ENCODE measurements at regions not wholly inside any gene's neighbourhood (a gene's known extent, or its start where the extent isn't known, plus 50 kb on each side); places are given as distances from the start of the nearest gene placed in this dataset.

- no peak for DNase-seq
Observed at GRCh38 chr4:138555108-138555507, 313.0 kb upstream of the SLC7A11 start.

GRCh38 chr4:138553001-138553845, 311.1 kb upstream of the SLC7A11 start:
- no peak for DNase-seq

DNA sequence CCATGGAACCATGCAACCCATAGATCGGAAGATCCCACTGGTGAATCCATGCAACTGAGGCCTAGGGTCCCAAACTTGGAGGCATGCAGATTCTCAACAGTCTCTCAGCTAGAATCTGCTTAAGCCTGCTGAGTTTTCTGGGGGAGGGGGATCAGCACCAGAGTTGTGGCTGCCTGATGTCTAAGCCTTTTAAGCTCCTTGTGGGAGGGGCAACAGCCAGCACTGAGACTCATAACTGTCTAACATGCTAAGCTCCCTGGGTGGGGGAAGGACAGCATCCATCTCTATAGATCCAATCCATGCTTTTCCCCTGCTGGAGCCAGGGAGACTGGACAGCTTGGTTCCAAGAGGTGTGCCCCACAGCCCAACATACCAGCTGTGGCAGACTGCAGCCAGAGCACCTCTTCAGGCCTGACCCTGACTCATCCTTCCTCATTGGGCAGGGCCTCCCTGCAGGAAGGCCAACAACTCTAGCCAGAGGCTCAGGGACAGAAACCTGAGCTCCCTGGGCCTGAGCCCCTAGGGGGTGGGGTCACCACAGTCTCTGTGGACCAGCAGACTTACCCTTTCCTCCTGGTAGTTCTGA, 300.1 kb upstream of the SLC7A11 start:
- no peak for DNase-seq

DNA sequence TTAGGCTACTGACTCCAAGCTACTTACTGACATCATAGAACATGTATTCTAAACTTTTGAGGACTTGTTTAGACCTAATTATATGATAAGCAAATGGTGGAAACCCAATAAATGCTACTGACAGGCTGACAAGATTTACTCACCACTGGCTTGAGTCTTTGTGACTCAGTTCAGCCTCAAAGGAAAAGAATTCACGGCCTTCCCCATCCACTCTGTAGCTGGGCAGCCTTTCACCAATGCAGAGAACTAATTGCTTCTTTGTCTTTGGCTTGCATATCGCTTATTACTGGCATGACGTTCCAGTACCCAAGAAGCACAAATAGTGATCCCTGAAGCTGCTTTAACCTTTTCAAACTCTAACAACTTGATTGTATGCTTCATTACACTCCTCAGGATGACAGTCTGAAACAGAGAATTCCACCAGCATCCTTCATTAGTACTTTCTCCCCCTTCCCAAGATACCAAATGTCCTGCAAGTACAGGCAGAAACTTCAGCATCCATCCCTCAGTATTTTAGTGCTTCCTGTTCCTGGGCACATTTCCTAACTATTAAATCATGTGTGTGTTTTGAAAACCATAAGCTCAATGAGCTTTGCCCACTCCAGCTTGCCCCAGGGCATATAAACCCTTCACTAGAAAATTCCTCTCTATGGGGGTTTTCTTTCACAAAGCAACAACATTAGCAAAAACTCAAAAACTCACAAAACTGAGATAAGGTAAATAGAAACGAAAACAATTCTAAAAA, 298.1 kb upstream of the SLC7A11 start:
- no peak for DNase-seq

- no peak for DNase-seq
Observed at GRCh38 chr4:138538743-138539142, 296.6 kb upstream of the SLC7A11 start.

- DNase-seq, result no peak
Observed at GRCh38 chr4:138537731-138538490, 295.8 kb upstream of the SLC7A11 start.

DNA sequence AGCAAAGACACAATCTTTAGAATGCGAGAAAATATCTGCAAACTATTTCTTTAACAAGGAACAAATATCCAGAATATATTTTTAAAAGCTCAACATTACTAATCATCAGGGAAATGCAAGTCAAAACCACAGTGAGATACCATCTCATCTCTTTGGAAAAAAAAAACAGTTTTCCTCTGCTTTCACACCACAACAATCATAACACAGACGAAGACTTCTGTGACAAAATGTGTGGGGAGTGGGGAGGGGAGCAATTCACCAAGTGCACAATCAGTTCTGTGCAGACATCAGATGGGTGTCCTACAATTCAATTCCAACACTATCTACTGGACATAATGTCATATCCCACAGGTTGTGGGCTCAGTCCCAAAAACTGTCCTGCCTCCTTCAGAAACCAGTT, 293.2 kb upstream of the SLC7A11 start:
- DNase-seq, result no peak

GRCh38 chr4:138522366-138522765, 280.2 kb upstream of the SLC7A11 start:
- no peak for DNase-seq

- DNase-seq, result no peak
Observed at GRCh38 chr4:138521809-138522208, 279.7 kb upstream of the SLC7A11 start.

GRCh38 chr4:138519436-138519835, 277.3 kb upstream of the SLC7A11 start:
- DNase-seq, result no peak

GRCh38 chr4:138513535-138513934, 271.4 kb upstream of the SLC7A11 start:
- DNase-seq, result no peak

DNA sequence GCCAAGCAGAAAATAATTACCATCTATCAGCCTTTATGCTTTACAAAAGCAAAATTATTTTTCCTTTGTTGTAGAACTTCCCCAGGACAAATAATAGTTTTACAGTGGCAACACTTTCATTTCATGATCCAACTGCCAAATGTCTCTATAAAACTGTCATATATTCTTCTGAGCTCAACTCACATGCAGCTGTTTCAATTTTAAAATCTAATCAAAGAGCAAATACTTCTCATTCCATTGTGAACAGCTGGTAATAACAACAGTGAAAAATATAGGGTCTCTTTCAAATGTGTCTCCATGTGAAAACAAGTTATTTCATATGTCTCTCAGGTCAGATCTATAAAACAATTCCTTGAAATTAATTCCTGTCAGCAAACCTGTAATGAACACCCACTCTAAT, 270.6 kb upstream of the SLC7A11 start:
- DNase-seq, result no peak

- no peak for DNase-seq
Observed at GRCh38 chr4:138510053-138510452, 267.9 kb upstream of the SLC7A11 start.

- no peak for DNase-seq
Observed at GRCh38 chr4:138509346-138509745, 267.2 kb upstream of the SLC7A11 start.

DNA sequence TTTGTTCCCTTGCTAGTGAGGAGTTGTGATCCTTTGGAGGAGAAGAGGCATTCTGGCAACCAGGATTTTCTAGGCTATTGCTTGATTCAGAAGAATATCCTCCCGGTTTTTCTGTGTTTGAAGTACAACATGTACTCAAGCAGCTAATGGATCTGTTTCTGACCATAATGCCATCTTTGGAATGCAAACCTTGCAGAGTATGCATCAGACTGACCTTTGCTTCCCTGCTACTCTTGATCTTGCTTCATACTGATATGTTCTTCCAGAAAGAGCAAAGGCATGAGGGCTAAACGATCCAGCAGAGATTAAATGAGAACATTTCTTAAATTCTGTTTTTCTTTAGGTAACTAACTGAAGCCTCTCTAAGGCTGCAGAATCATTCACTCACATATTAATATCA, 265.4 kb upstream of the SLC7A11 start:
- DNase-seq, result no peak

DNA sequence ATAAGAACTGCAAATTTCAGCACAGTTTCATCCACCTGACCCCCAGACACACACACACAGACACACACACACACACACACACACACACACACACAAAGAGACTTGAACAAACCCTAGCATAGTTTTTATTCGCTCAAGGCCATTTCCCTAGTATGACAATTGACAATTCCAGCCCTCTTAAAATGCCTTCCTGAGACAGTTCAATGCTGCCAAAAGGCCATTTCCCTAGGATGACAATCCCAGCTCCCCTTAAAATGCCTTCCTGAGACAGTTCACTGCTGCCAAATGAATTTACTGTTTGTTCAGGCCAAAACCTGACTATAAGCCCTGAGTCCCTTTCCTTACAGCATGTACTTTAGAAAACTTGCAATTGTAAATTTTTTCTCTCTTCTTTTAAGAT, 259.5 kb upstream of the SLC7A11 start:
- DNase-seq, result no peak

DNA sequence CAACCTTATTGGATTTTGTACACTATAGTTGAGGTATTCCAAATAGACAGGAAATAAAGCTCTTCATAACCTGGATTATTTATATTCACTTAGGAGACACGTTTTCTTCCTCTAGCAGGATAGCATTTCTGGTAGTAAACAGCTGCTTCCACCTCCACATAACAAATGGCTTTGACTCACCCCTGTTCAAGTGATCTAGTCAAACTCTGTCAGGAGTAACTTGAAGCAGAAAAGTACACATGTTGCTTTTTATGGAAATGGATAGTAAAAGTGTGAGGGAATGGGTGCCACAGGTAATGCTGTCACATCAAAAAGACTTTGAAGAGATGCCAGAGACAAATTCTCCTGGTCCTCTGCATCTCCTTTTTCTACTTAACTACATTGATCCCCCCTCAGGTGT, 258.7 kb upstream of the SLC7A11 start:
- no peak for DNase-seq

- no peak for DNase-seq
Observed at GRCh38 chr4:138499627-138500026, 257.5 kb upstream of the SLC7A11 start.

GRCh38 chr4:138494931-138495330, 252.8 kb upstream of the SLC7A11 start:
- no peak for DNase-seq

GRCh38 chr4:138494116-138494515, 252.0 kb upstream of the SLC7A11 start:
- DNase-seq, result no peak

DNA sequence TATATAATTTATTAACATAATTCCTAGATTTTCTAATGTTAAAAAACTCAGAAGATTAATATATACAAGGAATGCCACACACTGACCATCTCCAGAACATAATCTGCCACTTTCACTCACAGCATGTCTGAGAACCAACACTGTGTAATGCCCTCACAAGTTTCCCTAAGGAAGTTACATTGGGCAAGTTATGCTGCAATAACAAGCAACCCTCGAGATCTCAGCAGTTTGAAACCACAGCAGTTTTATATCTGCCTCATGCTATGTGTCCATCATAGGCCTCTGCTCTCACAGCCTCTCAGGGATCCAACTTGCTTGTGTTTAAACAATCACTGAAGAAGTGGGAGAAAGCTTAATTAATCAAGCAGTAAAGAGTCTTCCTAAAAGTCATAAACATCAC, 250.0 kb upstream of the SLC7A11 start:
- DNase-seq, result no peak

GRCh38 chr4:138488533-138488932, 246.4 kb upstream of the SLC7A11 start:
- DNase-seq, result no peak

DNA sequence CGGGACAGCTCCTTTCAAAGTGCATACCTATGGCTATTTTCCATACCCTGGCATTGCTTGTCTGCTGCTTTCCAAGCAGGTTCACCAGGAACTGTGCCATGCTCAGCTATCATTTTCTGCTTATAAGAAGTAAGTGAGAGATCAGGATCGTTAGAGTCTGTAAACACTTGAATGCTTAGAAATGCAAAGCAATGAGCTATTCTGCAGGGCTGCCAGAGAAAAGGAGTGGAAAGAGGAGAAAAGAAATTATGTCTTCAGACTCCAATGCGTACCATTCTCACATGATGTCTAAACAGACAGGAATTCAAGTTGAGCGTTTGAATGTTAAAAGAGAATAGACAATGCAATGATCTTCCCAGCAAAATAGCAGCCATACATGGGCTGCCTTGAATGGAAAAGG, 245.5 kb upstream of the SLC7A11 start:
- DNase-seq, result no peak
